ENCODE measurements at regions not wholly inside any gene's neighbourhood (a gene's known extent, or its start where the extent isn't known, plus 50 kb on each side); places are given as distances from the start of the nearest gene placed in this dataset.
"Not testable (repeated sequence)": the region's sequence is repeated elsewhere in the genome, so short reads cannot be mapped to it uniquely, and the experiment has no call there.

- FAIRE-seq, result no peak
These were observed 78.3 kb upstream of the SLC16A7 start for GRCh38 chr12:59517522-59517921.

- FAIRE-seq, result no peak
These were observed 94.9 kb upstream of the SLC16A7 start for GRCh38 chr12:59500915-59501314.

- FAIRE-seq, result no peak
These were observed 95.5 kb upstream of the SLC16A7 start for GRCh38 chr12:59500335-59500734.

GRCh38 chr12:59499774-59500173 lies 96.1 kb upstream of the SLC16A7 start:
- no peak for FAIRE-seq

GRCh38 chr12:59494617-59495016 lies 101.2 kb upstream of the SLC16A7 start:
- FAIRE-seq, result no peak

GRCh38 chr12:59491877-59492276 lies 104.0 kb upstream of the SLC16A7 start:
- no peak for FAIRE-seq

GRCh38 chr12:59486827-59487226 lies 109.0 kb upstream of the SLC16A7 start:
- FAIRE-seq, result no peak

- FAIRE-seq, result no peak
These were observed 111.3 kb upstream of the SLC16A7 start for GRCh38 chr12:59484575-59484974.

GRCh38 chr12:59474236-59474635 lies 121.6 kb upstream of the SLC16A7 start:
- FAIRE-seq, result not testable (repeated sequence)

GRCh38 chr12:59472273-59472672 lies 123.6 kb upstream of the SLC16A7 start:
- no peak for FAIRE-seq

GRCh38 chr12:59459966-59460660 lies 135.7 kb upstream of the SLC16A7 start:
- no peak for FAIRE-seq

GRCh38 chr12:59453475-59453874 lies 142.4 kb upstream of the SLC16A7 start:
- no peak for FAIRE-seq

- FAIRE-seq, result no peak
These were observed 143.1 kb upstream of the SLC16A7 start for GRCh38 chr12:59452746-59453145.

GRCh38 chr12:59452259-59452658 lies 143.6 kb upstream of the SLC16A7 start:
- FAIRE-seq, result no peak

- no peak for FAIRE-seq
These were observed 149.7 kb upstream of the SLC16A7 start for GRCh38 chr12:59446116-59446515.

- no peak for FAIRE-seq
These were observed 150.9 kb upstream of the SLC16A7 start for GRCh38 chr12:59444932-59445331.

GRCh38 chr12:59432057-59432456 lies 163.8 kb upstream of the SLC16A7 start:
- no peak for FAIRE-seq

- FAIRE-seq, result no peak
These were observed 164.6 kb upstream of the SLC16A7 start for GRCh38 chr12:59431266-59431665.

- FAIRE-seq, result no peak
These were observed 166.1 kb upstream of the SLC16A7 start for GRCh38 chr12:59429766-59430165.

GRCh38 chr12:59425798-59426197 lies 170.0 kb upstream of the SLC16A7 start:
- no peak for FAIRE-seq

- FAIRE-seq, result not testable (repeated sequence)
These were observed 171.2 kb upstream of the SLC16A7 start for GRCh38 chr12:59424666-59425065.

- no peak for FAIRE-seq
These were observed 181.8 kb upstream of the SLC16A7 start for GRCh38 chr12:59414051-59414450.

GRCh38 chr12:59408431-59408830 lies 187.4 kb upstream of the SLC16A7 start:
- no peak for FAIRE-seq

- no peak for FAIRE-seq
These were observed 188.0 kb upstream of the SLC16A7 start for GRCh38 chr12:59407799-59408198.

- FAIRE-seq, result no peak
These were observed 189.8 kb upstream of the SLC16A7 start for GRCh38 chr12:59405992-59406391.
